IMR-90 (cell line): ENCODE measurements at regions not wholly inside any gene's neighbourhood (a gene's known extent, or its start where the extent isn't known, plus 50 kb on each side); places are given as distances from the start of the nearest gene placed in this dataset.

Experiments
- ATAC-seq: fragments of 200-7000 bp; cut with Tn5 transposase; 2 replicates; pipeline ENCODE4 v1.9.1; 2020; ENCODE audit warnings: low read depth, mild to moderate bottlenecking, moderate library complexity
- BruUV-seq: library from RNA; stranded (reverse); fragments of 400-500 nt; replicated peaks from 2 replicates; lab custom pipeline; 2021; lab: Mats Ljungman, UMichigan
- CTCF ChIA-PET: fragments of 300-600 bp; formaldehyde crosslinking; extraction: SDS; loops from one replicate; lab custom pipeline; 2021; ENCODE audit warnings: antibody characterized with exemption; lab: Yijun Ruan, JAX
- POLR2A ChIA-PET: fragments of 300-600 bp; sonication (Branson Sonifier 250); formaldehyde crosslinking; loops from one replicate; lab custom pipeline; 2022; ENCODE audit warnings: antibody characterized with exemption; ENCODE audit not compliant: unreplicated experiment; lab: Charles Lee
- DNase-seq: peaks from one replicate; pipeline ENCODE4 v3.0.0; 2013
- H2AFZ ChIP-seq: replicated peaks from 2 replicates; pipeline ENCODE3; 2013; ENCODE audit warnings: low read length, mild to moderate bottlenecking; ENCODE audit not compliant: poor library complexity
- H2AK5ac ChIP-seq: 2 replicates; pipeline ENCODE4 v1.6.1; 2013; ENCODE audit warnings: low read depth, low read length, inconsistent platforms
- H2AK9ac ChIP-seq: replicated peaks from 2 replicates; pipeline ENCODE3; 2013; ENCODE audit warnings: mild to moderate bottlenecking, low read depth, low read length, moderate library complexity; ENCODE audit not compliant: poor library complexity
- H2BK120ac ChIP-seq: 2 replicates; pipeline ENCODE4 v1.6.1; 2013; ENCODE audit warnings: low read depth, low read length, inconsistent platforms
- H2BK15ac ChIP-seq: 3 replicates; pipeline ENCODE4 v1.6.1; 2013; ENCODE audit warnings: low read depth, low read length, inconsistent platforms
- H2BK20ac ChIP-seq: 2 replicates; pipeline ENCODE4 v1.6.1; 2013; ENCODE audit warnings: low read depth, mild to moderate bottlenecking, inconsistent platforms, low read length, moderate library complexity
- H2BK5ac ChIP-seq: 2 replicates; pipeline ENCODE4 v1.6.1; 2013; ENCODE audit warnings: mild to moderate bottlenecking, low read depth, low read length, inconsistent platforms; ENCODE audit not compliant: poor library complexity, severe bottlenecking
- H3K14ac ChIP-seq: replicated peaks from 2 replicates; pipeline ENCODE4 v1.6.1; 2013; ENCODE audit warnings: low read depth, low read length, inconsistent platforms
- H3K18ac ChIP-seq: 2 replicates; pipeline ENCODE4 v1.6.1; 2013; ENCODE audit warnings: low read depth, low read length, control low read depth
- H3K23ac ChIP-seq: 2 replicates; pipeline ENCODE4 v1.6.1; 2013; ENCODE audit warnings: low read depth, low read length, inconsistent platforms
- H3K27ac ChIP-seq: 2 replicates; pipeline ENCODE4 v1.5.1; 2013; ENCODE audit warnings: mild to moderate bottlenecking, control low read depth, low read length; ENCODE audit not compliant: insufficient read depth
- H3K27me3 ChIP-seq: 2 replicates; pipeline ENCODE4 v1.6.1; 2013; ENCODE audit warnings: low read length; ENCODE audit not compliant: control insufficient read depth, insufficient read depth
- H3K36me3 ChIP-seq: 2 replicates; pipeline ENCODE4 v1.6.1; 2013; ENCODE audit warnings: low read length, mixed read lengths; ENCODE audit not compliant: control insufficient read depth, insufficient read depth
- H3K4ac ChIP-seq: 2 replicates; pipeline ENCODE4 v1.6.1; 2013; ENCODE audit warnings: low read depth, low read length, inconsistent platforms
- H3K4me1 ChIP-seq: 2 replicates; pipeline ENCODE4 v1.6.1; 2013; ENCODE audit warnings: low read length, mixed read lengths; ENCODE audit not compliant: control insufficient read depth, insufficient read depth
- H3K4me2 ChIP-seq: 2 replicates; pipeline ENCODE4 v1.6.1; 2013; ENCODE audit warnings: low read depth, mild to moderate bottlenecking, control low read depth, low read length, moderate library complexity
- H3K4me3 ChIP-seq: 2 replicates; pipeline ENCODE4 v1.5.1; 2013; ENCODE audit warnings: low read depth, mild to moderate bottlenecking, control low read depth, low read length, moderate library complexity; ENCODE audit not compliant: insufficient read depth
- H3K56ac ChIP-seq: 2 replicates; pipeline ENCODE4 v1.6.1; 2013; ENCODE audit warnings: low read length, inconsistent platforms; ENCODE audit not compliant: insufficient read depth; ENCODE audit errors: extremely low read depth
- H3K79me1 ChIP-seq, 2 experiments: 2 replicates each; pipeline ENCODE4 v1.6.1; 2013; ENCODE audit warnings: low read length in 2 of 2, inconsistent platforms in 1 of 2, low read depth in 1 of 2
- H3K9ac ChIP-seq: 2 replicates; pipeline ENCODE4 v1.6.1; 2013; ENCODE audit warnings: low read depth, low read length, control low read depth
- H3K9me1 ChIP-seq: 2 replicates; pipeline ENCODE4 v1.6.1; 2013; ENCODE audit warnings: low read length, inconsistent platforms; ENCODE audit not compliant: insufficient read depth
- H3K9me3 ChIP-seq: 2 replicates; pipeline ENCODE4 v1.6.1; 2013; ENCODE audit warnings: low read length; ENCODE audit not compliant: control insufficient read depth, insufficient read depth
- H4K20me1 ChIP-seq: 2 replicates; pipeline ENCODE4 v1.6.1; 2013; ENCODE audit warnings: low read length, inconsistent platforms; ENCODE audit not compliant: insufficient read depth
- H4K5ac ChIP-seq: 2 replicates; pipeline ENCODE4 v1.6.1; 2013; ENCODE audit warnings: mild to moderate bottlenecking, low read depth, low read length, control low read depth
- H4K8ac ChIP-seq, 2 experiments: 2 replicates each; pipeline ENCODE4 v1.6.1; 2013; ENCODE audit warnings: low read depth in 2 of 2, low read length in 2 of 2, control low read depth in 1 of 2, inconsistent platforms in 1 of 2
- H4K91ac ChIP-seq: 2 replicates; pipeline ENCODE4 v1.6.1; 2013; ENCODE audit warnings: low read depth, low read length, inconsistent platforms; ENCODE audit not compliant: insufficient read depth
- BHLHE40 ChIP-seq: fragments of 150-350 bp; IDR thresholded peaks from 2 replicates; pipeline ENCODE4 v1.6.1; 2016; ENCODE audit warnings: mild to moderate bottlenecking, low read depth, low read length
- CHD1 ChIP-seq: IDR thresholded peaks from 2 replicates; pipeline ENCODE4 v1.6.1; 2012; ENCODE audit warnings: low read depth, low read length, improper control_type of control experiment
- ELK1 ChIP-seq: fragments of 150-350 bp; IDR thresholded peaks from 2 replicates; pipeline ENCODE4 v1.6.1; 2016; ENCODE audit warnings: low read depth, mild to moderate bottlenecking, low read length, moderate library complexity, borderline replicate concordance
- FOS ChIP-seq: fragments of 150-350 bp; IDR thresholded peaks from 2 replicates; pipeline ENCODE4 v1.6.1; 2016; ENCODE audit warnings: low read depth, low read length
- USF2 ChIP-seq: fragments of 150-350 bp; IDR thresholded peaks from 2 replicates; pipeline ENCODE4 v1.6.1; 2017; ENCODE audit warnings: mild to moderate bottlenecking, antibody characterized with exemption, low read length, low read depth
- WGBS, 2 experiments: methylation state at CpG; one replicate each; pipeline versions ENCODE4 v1.1.5 to v1.1.7; 2013; ENCODE audit warnings: missing lambda C conversion rate in 2 of 2; ENCODE audit not compliant: insufficient read length in 1 of 2; ENCODE audit errors: extremely low coverage in 2 of 2; 5-methylcytosine and 5-hydroxymethylcytosine counted together
- dilution Hi-C: fragments of 300-500 bp; cut with HindIII; formaldehyde crosslinking; loops from one replicate; pipeline ENCODE4 v1.14.3; 2018; ENCODE audit warnings: low sequenced_read_pairs; ENCODE audit not compliant: unreplicated experiment
- in situ Hi-C: fragments of 300-500 bp; cut with MboI; formaldehyde crosslinking; loops from 3 replicates; pipeline ENCODE4 v1.14.3; 2019; ENCODE audit warnings: low sequenced_read_pairs, inconsistent platforms, mixed read lengths
- intact Hi-C: fragments of 100-400 bp; cut with micrococcal nuclease; formaldehyde crosslinking; loops from 2 replicates; pipeline ENCODE4 v1.10.0; 2022

GRCh38 chr12:92634730-92635129 lies 68.1 kb upstream of the PLEKHG7 start:
- TF ChIP-seq CHD1 (no peak), FOS (no peak), ELK1 (no peak), BHLHE40 (no peak), USF2 (no peak)
- no peak overlapping the region for H4K8ac ChIP-seq
- H2BK20ac ChIP-seq, result no peak overlapping the region
- BruUV-seq, result no TSS peak
- H4K20me1 ChIP-seq, result no peaks in the 10 kb centered on the region
- no peak overlapping the region for H4K91ac ChIP-seq
- no peaks in the 10 kb centered on the region for H3K36me3 ChIP-seq
- H3K9ac ChIP-seq, result no peak overlapping the region
- H2AK9ac ChIP-seq, result no peak overlapping the region
- DNase-seq (no peak), ATAC-seq (no peak)
- H3K4me3 ChIP-seq, result no peak overlapping the region
- H3K27ac ChIP-seq, result no peak overlapping the region
- H3K9me3 ChIP-seq, result no peaks in the 10 kb centered on the region
- H2AK5ac ChIP-seq, result no peak overlapping the region
- dilution Hi-C loops (no loop called here), intact Hi-C loops (no loop called here), in situ Hi-C loops (loop anchor here (25.0 kb wide), 1 partner anchor 1672 kb away; the partner anchor contains the start of gene CCER1)
- WGBS, 2 experiments, result no CpG with 5 or more reads among the region's 2 CpGs
- H2BK5ac ChIP-seq, result no peak overlapping the region
- no peak overlapping the region for H3K4ac ChIP-seq
- H2AFZ ChIP-seq, result no peak overlapping the region
- no peaks in the 10 kb centered on the region for H3K9me1 ChIP-seq
- H3K4me2 ChIP-seq, result no peak overlapping the region
- no peak overlapping the region for H2BK120ac ChIP-seq
- 0 out of 2 replicates have a peak, but pooled peaks cover 4% of the 10 kb centered on the region for H3K4me1 ChIP-seq
- no peak overlapping the region for H3K14ac ChIP-seq
- H3K79me1 ChIP-seq, result no peaks in the 10 kb centered on the region
- no peaks in the 10 kb centered on the region for H3K27me3 ChIP-seq
- no peak overlapping the region for H3K23ac ChIP-seq
- POLR2A ChIA-PET, result no interaction called here
- H2BK15ac ChIP-seq, result no peak overlapping the region
- no peak overlapping the region for H4K5ac ChIP-seq
- no peak overlapping the region for H3K56ac ChIP-seq
- CTCF ChIA-PET, result interaction anchor here (0.6 kb wide), 1 partner anchor 466 kb away, joined by 4 read pairs; no protein-coding TSS in a partner anchor
- H3K18ac ChIP-seq, result no peak overlapping the region
